Caco-2 (cell line): ENCODE measurements at regions not wholly inside any gene's neighbourhood (a gene's known extent, or its start where the extent isn't known, plus 50 kb on each side); places are given as distances from the start of the nearest gene placed in this dataset.

Experiments used
- BruUV-seq: library from RNA; stranded (reverse); fragments of 400-500 nt; replicated peaks from 2 replicates; lab custom pipeline; 2021; lab: Mats Ljungman, UMichigan
- CTCF ChIA-PET: fragments of 300-600 bp; sonication (Branson Sonifier 250); formaldehyde crosslinking; loops from one replicate; lab custom pipeline; 2022; ENCODE audit warnings: antibody characterized with exemption; lab: Charles Lee
- POLR2A ChIA-PET: fragments of 300-600 bp; sonication (Branson Sonifier 250); formaldehyde crosslinking; loops from one replicate; lab custom pipeline; 2022; ENCODE audit warnings: antibody characterized with exemption; lab: Charles Lee
- DNase-seq, 2 experiments: peaks; one replicate each; pipeline versions ENCODE4 v3.0.0 to v3.0.0-alpha.2; 2020 to 2022
- H3K27me3 ChIP-seq: replicated peaks from 2 replicates; pipeline ENCODE4 v1.6.0; 2011; ENCODE audit warnings: low read length; ENCODE audit not compliant: control insufficient read depth, insufficient read depth
- H3K36me3 ChIP-seq: 2 replicates; pipeline ENCODE4 v1.5.1; 2011; ENCODE audit warnings: low read length; ENCODE audit not compliant: control insufficient read depth, insufficient read depth
- H3K4me1 ChIP-seq: fragments of 250-450 bp; sonication (Bioruptor Pico); 2 replicates; pipeline ENCODE4 v1.5.1; 2020; ENCODE audit warnings: mild to moderate bottlenecking
- H3K4me3 ChIP-seq: 2 replicates; pipeline ENCODE4 v1.5.1; 2011; ENCODE audit warnings: low read depth, mild to moderate bottlenecking, control low read depth, low read length
- H3K9me3 ChIP-seq: fragments of 250-450 bp; sonication (Bioruptor Pico); 2 replicates; pipeline ENCODE4 v1.5.1; 2020; ENCODE audit warnings: mild to moderate bottlenecking, moderate library complexity
- H3K27ac Mint-ChIP-seq: one replicate; pipeline ENCODE4 v1.8.0; 2022; ENCODE audit warnings: mixed read lengths; ENCODE audit not compliant: unreplicated experiment
- H3K27me3 Mint-ChIP-seq: one replicate; pipeline ENCODE4 v1.8.0; 2022; ENCODE audit warnings: mixed read lengths; ENCODE audit not compliant: insufficient read depth, unreplicated experiment
- H3K36me3 Mint-ChIP-seq: one replicate; pipeline ENCODE4 v1.8.0; 2022; ENCODE audit warnings: mild to moderate bottlenecking, mixed read lengths; ENCODE audit not compliant: insufficient read depth, unreplicated experiment
- H3K4me1 Mint-ChIP-seq: one replicate; pipeline ENCODE4 v1.8.0; 2022; ENCODE audit warnings: low read depth, mixed read lengths; ENCODE audit not compliant: unreplicated experiment
- H3K4me3 Mint-ChIP-seq: one replicate; pipeline ENCODE4 v1.8.0; 2022; ENCODE audit warnings: mild to moderate bottlenecking, moderate library complexity, mixed read lengths; ENCODE audit not compliant: unreplicated experiment
- H3K9me3 Mint-ChIP-seq: one replicate; pipeline ENCODE4 v1.8.0; 2022; ENCODE audit warnings: mixed read lengths; ENCODE audit not compliant: unreplicated experiment
- CTCF ChIP-seq, 2 experiments: fragments of 200-600 bp in 1 of 2; IDR thresholded peaks; 1 replicate in 1 of 2; 2 replicates in 1 of 2; pipeline versions ENCODE4 v1.5.1 to v1.8.0; 2011 to 2022; ENCODE audit warnings: antibody characterized with exemption in 1 of 2, control low read depth in 1 of 2, inconsistent platforms in 1 of 2, low read depth in 1 of 2, low read length in 1 of 2, mild to moderate bottlenecking in 1 of 2, moderate library complexity in 1 of 2; ENCODE audit not compliant: insufficient read depth in 1 of 2, severe bottlenecking in 1 of 2, unreplicated experiment in 1 of 2
- intact Hi-C: fragments of 100-400 bp; cut with micrococcal nuclease; formaldehyde crosslinking; loops from one replicate; pipeline ENCODE4 v1.10.0; 2022; ENCODE audit not compliant: unreplicated experiment

GRCh38 chr18:78913395-78913794 lies 66.2 kb upstream of the SALL3 start:
- no TSS peak for BruUV-seq
- no peak for TF ChIP-seq CTCF (IDR thresholded peaks at IDR 0.05; ENCODE audit: insufficient read depth in 1 of 2, low read depth in 1 of 2, low read length in 1 of 2, severe bottlenecking in 1 of 2, unreplicated experiment in 1 of 2)
- CTCF ChIA-PET, result no interaction called here
- no peaks in the 10 kb centered on the region for H3K27me3 ChIP-seq
- no peaks in the 10 kb centered on the region for H3K27me3 Mint-ChIP-seq
- H3K36me3 Mint-ChIP-seq, result no peaks in the 10 kb centered on the region
- no peaks in the 10 kb centered on the region for H3K4me1 ChIP-seq
- no peak overlapping the region for H3K4me3 ChIP-seq
- no peak for DNase-seq
- POLR2A ChIA-PET, result no interaction called here
- no peaks in the 10 kb centered on the region for H3K36me3 ChIP-seq
- H3K4me1 Mint-ChIP-seq, result no peaks in the 10 kb centered on the region
- no peak overlapping the region for H3K4me3 Mint-ChIP-seq
- H3K27ac Mint-ChIP-seq, result no peak overlapping the region
- intact Hi-C loops, result no loop called here
- peaks cover 11% of the 10 kb centered on the region for H3K9me3 Mint-ChIP-seq
- no peaks in the 10 kb centered on the region for H3K9me3 ChIP-seq

- Histone ChIP-seq H3K9me3 (no peaks in the 10 kb centered on the region), H3K36me3 (no peaks in the 10 kb centered on the region), H3K4me1 (no peaks in the 10 kb centered on the region), H3K4me3 (no peak overlapping the region), H3K27me3 (no peaks in the 10 kb centered on the region)
- ChIA-PET POLR2A (no interaction called here), CTCF (no interaction called here)
- H3K4me3 Mint-ChIP-seq, result no peak overlapping the region
- intact Hi-C loops, result no loop called here
- no peak for DNase-seq
- TF ChIP-seq CTCF (IDR thresholded peaks at IDR 0.05; ENCODE audit: insufficient read depth in 1 of 2, low read depth in 1 of 2, low read length in 1 of 2, severe bottlenecking in 1 of 2, unreplicated experiment in 1 of 2), result no peak
- H3K27me3 Mint-ChIP-seq, result no peaks in the 10 kb centered on the region
- no peaks in the 10 kb centered on the region for H3K4me1 Mint-ChIP-seq
- H3K9me3 Mint-ChIP-seq, result peaks cover 11% of the 10 kb centered on the region
- no TSS peak for BruUV-seq
- no peak overlapping the region for H3K27ac Mint-ChIP-seq
- no peaks in the 10 kb centered on the region for H3K36me3 Mint-ChIP-seq
These were observed 65.8 kb upstream of the SALL3 start for GRCh38 chr18:78913830-78914231.

- Histone ChIP-seq H3K4me1 (no peaks in the 10 kb centered on the region), H3K9me3 (no peaks in the 10 kb centered on the region), H3K36me3 (no peaks in the 10 kb centered on the region), H3K4me3 (no peak overlapping the region), H3K27me3 (no peaks in the 10 kb centered on the region)
- Mint-ChIP-seq H3K4me1 (no peaks in the 10 kb centered on the region), H3K9me3 (peaks cover 11% of the 10 kb centered on the region), H3K36me3 (no peaks in the 10 kb centered on the region), H3K27ac (no peak overlapping the region), H3K27me3 (no peaks in the 10 kb centered on the region), H3K4me3 (no peak overlapping the region)
- ChIA-PET POLR2A (no interaction called here), CTCF (interaction anchor here (0.7 kb wide), 1 partner anchor 14 kb away, joined by 3 read pairs; no protein-coding TSS in a partner anchor)
- no peak for TF ChIP-seq CTCF (IDR thresholded peaks at IDR 0.05; ENCODE audit: insufficient read depth in 1 of 2, low read depth in 1 of 2, low read length in 1 of 2, severe bottlenecking in 1 of 2, unreplicated experiment in 1 of 2)
- intact Hi-C loops, result no loop called here
- no peak for DNase-seq
- BruUV-seq, result no TSS peak
These were observed 65.2 kb upstream of the SALL3 start for GRCh38 chr18:78914249-78914935.
